C4-2B (cell line): ENCODE measurements at regions not wholly inside any gene's neighbourhood (a gene's known extent, or its start where the extent isn't known, plus 50 kb on each side); places are given as distances from the start of the nearest gene placed in this dataset.
"Not testable (repeated sequence)": the region's sequence is repeated elsewhere in the genome, so short reads cannot be mapped to it uniquely, and the experiment has no call there.

Source experiments
- H3K27ac ChIP-seq: fragments of 450-650 bp; 2 replicates; pipeline ENCODE4 v1.5.1; 2017
- ZFX ChIP-seq: fragments of 450-650 bp; IDR thresholded peaks from 2 replicates; pipeline ENCODE4 v1.6.1; 2017
- TF ChIP-seq, protein P1 (sequence below): fragments of 450-650 bp; conservative IDR thresholded peaks from 2 replicates; pipeline ENCODE4 v1.5.1; 2017; ENCODE audit warnings: mild to moderate bottlenecking

DNA sequence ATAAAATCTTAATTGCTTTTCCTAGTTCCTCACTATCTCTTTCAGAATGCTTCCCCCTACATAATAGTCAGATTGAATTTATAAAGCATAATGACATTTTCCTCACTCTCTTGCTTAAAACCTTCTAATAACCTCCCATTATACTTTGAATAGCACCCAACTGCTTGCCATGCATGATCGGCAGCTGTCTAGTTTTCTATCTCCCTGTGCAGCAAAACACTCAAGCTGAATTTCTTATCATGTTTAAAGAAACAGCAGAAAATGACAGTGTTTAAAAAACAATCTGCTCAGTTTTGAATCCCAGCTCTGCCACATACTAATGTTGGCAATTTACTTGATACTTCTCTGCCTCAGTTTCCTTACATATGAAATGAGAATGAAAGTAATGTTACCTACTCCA is 947.1 kb upstream of the HS3ST1 start:
- H3K27ac ChIP-seq: no peak overlapping the region
- no peak for TF ChIP-seq ZFX
- TF ChIP-seq, protein P1, sequence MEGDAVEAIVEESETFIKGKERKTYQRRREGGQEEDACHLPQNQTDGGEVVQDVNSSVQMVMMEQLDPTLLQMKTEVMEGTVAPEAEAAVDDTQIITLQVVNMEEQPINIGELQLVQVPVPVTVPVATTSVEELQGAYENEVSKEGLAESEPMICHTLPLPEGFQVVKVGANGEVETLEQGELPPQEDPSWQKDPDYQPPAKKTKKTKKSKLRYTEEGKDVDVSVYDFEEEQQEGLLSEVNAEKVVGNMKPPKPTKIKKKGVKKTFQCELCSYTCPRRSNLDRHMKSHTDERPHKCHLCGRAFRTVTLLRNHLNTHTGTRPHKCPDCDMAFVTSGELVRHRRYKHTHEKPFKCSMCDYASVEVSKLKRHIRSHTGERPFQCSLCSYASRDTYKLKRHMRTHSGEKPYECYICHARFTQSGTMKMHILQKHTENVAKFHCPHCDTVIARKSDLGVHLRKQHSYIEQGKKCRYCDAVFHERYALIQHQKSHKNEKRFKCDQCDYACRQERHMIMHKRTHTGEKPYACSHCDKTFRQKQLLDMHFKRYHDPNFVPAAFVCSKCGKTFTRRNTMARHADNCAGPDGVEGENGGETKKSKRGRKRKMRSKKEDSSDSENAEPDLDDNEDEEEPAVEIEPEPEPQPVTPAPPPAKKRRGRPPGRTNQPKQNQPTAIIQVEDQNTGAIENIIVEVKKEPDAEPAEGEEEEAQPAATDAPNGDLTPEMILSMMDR: no peak

DNA sequence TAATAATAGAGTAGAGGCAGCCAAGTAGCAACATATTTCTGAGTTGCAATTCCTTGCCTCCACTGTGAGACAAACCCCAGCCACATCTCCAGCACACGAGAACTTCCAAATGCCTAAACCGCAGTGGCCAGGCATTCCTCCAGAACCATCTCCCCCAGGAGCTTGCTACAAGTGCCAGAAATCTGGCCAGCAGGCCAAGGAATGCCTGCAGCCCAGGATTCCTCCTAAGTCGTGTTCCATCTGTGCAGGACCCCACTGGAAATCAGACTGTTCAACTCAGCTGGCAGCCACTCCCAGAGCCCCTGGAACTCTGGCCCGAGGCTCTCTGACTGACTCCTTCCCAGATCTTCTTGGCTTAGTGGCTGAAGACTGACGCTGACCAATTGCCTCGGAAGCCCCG is 937.2 kb upstream of the HS3ST1 start:
- not testable (repeated sequence) for H3K27ac ChIP-seq

DNA sequence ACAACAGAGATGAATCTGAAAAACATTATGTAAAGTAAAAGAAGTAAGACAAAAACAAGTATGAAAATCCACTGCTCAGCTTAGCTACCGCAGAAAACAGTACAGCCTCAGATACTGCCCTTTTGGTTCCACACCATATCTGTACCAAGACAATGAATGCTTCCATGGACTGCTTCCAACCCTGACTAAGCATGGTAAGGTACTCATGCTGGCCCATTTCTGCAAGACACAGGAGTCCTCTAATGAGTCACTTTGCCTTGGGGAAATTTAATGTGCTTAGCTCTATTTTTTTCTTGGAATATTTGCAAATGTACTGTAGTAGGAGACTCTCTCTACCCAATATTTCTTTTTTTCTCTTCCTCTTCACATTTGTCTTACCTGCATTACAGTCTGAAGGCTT is 931.7 kb upstream of the HS3ST1 start:
- no peak for TF ChIP-seq ZFX
- TF ChIP-seq, protein P1: no peak
- no peak overlapping the region for H3K27ac ChIP-seq

DNA sequence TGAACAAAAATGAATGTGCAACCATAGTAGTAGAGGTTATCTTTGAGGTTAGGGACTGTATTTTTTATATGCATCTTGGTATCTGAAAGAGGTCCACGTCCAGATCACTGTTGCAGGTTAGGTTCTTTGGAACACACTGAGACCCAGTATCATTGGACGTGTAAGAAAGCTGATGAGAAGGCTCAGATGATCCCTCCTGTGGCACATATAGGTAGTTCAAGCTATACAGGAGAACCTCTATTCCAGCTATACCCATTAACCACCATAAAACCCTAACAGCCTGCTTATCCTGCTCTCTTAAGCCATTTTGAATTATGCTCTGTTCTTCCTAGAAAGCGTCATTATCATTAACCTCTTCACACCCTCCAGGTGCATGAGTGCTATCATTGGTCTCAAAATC is 930.7 kb upstream of the HS3ST1 start:
- H3K27ac ChIP-seq: no peak overlapping the region
- TF ChIP-seq, protein P1: 0 out of 2 replicates have a peak, but pooled peaks have one; percentile 3
- TF ChIP-seq ZFX: no peak

DNA sequence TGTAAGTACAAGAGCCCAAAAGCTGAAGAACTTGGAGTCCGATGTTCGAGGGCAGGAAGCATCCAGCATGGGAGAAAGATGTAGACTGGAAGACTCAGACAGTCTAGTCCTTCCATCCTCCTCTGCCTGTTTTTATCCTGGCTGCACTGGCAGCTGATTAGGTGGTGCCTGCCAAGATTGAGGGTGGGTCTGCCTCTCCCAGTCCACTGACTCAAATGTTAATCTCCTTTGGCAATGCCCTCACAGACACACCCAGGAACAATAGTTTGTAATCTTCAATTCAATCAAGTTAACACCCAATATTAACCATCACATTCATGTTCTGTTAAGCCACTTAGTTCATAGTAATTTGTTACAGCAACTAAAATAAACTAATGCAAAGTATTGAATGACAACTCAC is 904.4 kb upstream of the HS3ST1 start:
- not testable (repeated sequence) for H3K27ac ChIP-seq

DNA sequence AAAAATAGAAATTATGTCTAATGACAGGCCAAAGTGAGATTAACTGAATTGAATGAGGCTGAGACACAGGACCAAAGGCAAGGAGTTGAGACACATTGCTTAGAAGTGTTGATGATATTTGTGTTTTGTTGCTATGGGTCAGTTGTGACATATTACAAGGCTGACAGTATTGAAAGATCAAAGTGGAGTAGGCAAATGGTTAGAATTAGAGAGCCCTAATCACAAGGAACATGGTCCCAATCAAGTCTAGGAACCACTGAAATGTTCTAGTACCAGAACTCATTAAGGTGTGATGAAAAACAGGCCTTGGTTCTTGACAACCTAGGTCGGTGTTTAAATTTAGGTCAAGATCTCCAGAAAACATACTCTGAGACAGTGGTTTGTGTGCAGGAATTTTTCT is 896.3 kb upstream of the HS3ST1 start:
- TF ChIP-seq, protein P1: no peak
- no peak for TF ChIP-seq ZFX
- H3K27ac ChIP-seq: no peak overlapping the region

DNA sequence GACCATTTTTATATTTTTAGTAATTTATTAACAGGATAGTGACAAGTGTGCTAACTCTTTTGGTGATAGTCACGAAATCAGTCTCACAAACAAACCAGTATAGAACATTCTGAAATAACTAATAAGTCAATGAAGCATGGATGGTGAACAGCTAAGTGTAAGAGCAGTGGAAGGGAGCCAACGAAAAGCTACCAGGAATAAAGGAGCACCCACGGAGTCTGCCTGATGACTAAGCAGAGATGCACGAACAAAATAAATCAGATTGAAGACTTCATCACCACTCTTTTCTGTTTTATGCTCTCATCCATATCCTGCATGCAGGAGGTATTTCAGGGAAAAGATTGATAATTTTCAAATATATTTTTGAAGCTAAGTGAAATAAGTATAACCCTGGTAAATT is 891.1 kb upstream of the HS3ST1 start:
- TF ChIP-seq, protein P1: no peak
- no peak for TF ChIP-seq ZFX
- no peak overlapping the region for H3K27ac ChIP-seq

DNA sequence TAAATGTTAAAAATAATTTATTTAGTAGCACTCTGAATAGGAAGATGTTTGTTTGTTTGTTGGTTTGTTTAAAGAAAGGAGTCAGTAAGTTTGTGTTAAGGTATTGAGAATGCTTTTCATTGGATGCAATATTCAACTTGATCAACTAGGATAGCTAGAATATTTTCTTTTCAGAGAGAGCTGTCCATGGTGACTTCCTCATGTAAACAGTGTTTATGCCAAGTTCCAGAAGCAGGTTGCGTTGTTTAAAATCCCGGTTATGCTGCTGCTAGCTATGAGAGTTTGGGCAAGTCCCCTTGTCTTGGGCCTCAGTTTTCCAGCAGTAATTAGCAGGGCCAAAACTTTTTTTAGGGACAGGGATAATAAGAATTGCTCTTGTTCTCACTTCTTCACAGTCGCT is 876.2 kb upstream of the HS3ST1 start:
- TF ChIP-seq, protein P1: no peak
- TF ChIP-seq ZFX: no peak
- H3K27ac ChIP-seq: no peak overlapping the region

DNA sequence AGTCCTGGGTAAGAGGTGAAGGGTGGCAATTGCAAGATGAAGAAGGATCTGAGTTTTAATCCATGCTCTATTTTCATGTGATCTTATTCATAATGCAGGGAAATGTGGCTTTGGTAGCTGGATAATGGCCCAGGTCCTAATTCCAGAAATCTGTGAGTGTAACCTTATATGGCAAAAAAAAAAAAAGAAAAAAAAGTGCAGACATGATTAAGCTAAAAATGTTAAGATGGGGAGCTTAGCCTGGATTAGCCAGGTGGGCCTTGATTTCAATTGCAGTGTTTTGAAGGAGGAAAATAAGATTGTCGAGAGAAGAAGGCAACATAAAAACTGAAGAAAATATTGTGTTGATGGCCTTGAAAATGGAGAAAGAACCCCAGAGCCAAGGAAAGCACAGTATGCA is 867.7 kb upstream of the HS3ST1 start:
- no peak overlapping the region for H3K27ac ChIP-seq
- TF ChIP-seq ZFX: no peak
- TF ChIP-seq, protein P1: no peak
